Spleen (tissue), 7 donors: ENCODE measurements at regions not wholly inside any gene's neighbourhood (a gene's known extent, or its start where the extent isn't known, plus 50 kb on each side); places are given as distances from the start of the nearest gene placed in this dataset.

ENCODE experiments used
- POLR2A ChIP-seq, 3 donors: fragments of 450-650 bp; IDR thresholded peaks; one replicate each; pipeline ENCODE4 v1.5.1; 2017; ENCODE audit warnings: antibody characterized with exemption in 3 of 3, mild to moderate bottlenecking in 1 of 3
- POLR2AphosphoS5 ChIP-seq, 3 donors: sonication (generic); formaldehyde crosslinking; IDR thresholded peaks; one replicate each; pipeline ENCODE4 v1.5.1; 2017; ENCODE audit warnings: antibody characterized with exemption in 3 of 3
- TF ChIP-seq, protein P1 (sequence below), 11 experiments: fragments of 200-600 bp in 7 of 11; fragments of 450-650 bp in 4 of 11; sonication (generic) in 4 of 11; IDR thresholded peaks in 8 of 11; conservative IDR thresholded peaks in 3 of 11; 1 replicate in 7 of 11; 2 replicates in 4 of 11; pipeline versions ENCODE4 v1.4.0 to v1.8.0; 2016 to 2021; ENCODE audit warnings: antibody characterized with exemption in 11 of 11, inconsistent platforms in 4 of 11, mild to moderate bottlenecking in 1 of 11
- donor health status: DM: no; HTN: no; CAD: no; lungs with moderate emphysema.
- donor health status: DM: no; HTN: no; CAD: no.
- donor health status: DM: no; HTN: no; CAD: no.

GRCh38 chr2:190794790-190795189 lies 85.8 kb upstream of the GLS start:
- TF ChIP-seq POLR2AphosphoS5 (IDR thresholded peaks at IDR 0.05) (no peak), POLR2A (IDR thresholded peaks at IDR 0.05) (no peak)
- TF ChIP-seq, protein P1, sequence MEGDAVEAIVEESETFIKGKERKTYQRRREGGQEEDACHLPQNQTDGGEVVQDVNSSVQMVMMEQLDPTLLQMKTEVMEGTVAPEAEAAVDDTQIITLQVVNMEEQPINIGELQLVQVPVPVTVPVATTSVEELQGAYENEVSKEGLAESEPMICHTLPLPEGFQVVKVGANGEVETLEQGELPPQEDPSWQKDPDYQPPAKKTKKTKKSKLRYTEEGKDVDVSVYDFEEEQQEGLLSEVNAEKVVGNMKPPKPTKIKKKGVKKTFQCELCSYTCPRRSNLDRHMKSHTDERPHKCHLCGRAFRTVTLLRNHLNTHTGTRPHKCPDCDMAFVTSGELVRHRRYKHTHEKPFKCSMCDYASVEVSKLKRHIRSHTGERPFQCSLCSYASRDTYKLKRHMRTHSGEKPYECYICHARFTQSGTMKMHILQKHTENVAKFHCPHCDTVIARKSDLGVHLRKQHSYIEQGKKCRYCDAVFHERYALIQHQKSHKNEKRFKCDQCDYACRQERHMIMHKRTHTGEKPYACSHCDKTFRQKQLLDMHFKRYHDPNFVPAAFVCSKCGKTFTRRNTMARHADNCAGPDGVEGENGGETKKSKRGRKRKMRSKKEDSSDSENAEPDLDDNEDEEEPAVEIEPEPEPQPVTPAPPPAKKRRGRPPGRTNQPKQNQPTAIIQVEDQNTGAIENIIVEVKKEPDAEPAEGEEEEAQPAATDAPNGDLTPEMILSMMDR (IDR thresholded peaks at IDR 0.05 in 8 of 11, conservative IDR thresholded peaks at IDR 0.05 in 3 of 11): no peak
